PFSK-1 (cell line): ENCODE measurements at regions not wholly inside any gene's neighbourhood (a gene's known extent, or its start where the extent isn't known, plus 50 kb on each side); places are given as distances from the start of the nearest gene placed in this dataset.

ENCODE experiments used
- FOXP2 ChIP-seq: optimal IDR thresholded peaks from 2 replicates; pipeline ENCODE3; 2011; ENCODE audit warnings: borderline replicate concordance, control low read depth, inconsistent platforms; ENCODE audit not compliant: insufficient read depth; ENCODE audit errors: extremely low read length, extremely low read depth
- POLR2AphosphoS5 ChIP-seq: IDR thresholded peaks from 2 replicates; pipeline ENCODE4 v1.6.1; 2012; ENCODE audit warnings: low read depth, mild to moderate bottlenecking, control low read depth, low read length, moderate library complexity
- SIN3A ChIP-seq: IDR thresholded peaks from 2 replicates; pipeline ENCODE4 v1.6.1; 2012; ENCODE audit warnings: mild to moderate bottlenecking, low read length, moderate library complexity, borderline replicate concordance; ENCODE audit not compliant: insufficient read depth
- TAF1 ChIP-seq: IDR thresholded peaks from 2 replicates; pipeline ENCODE4 v1.6.1; 2012; ENCODE audit warnings: low read length, control low read depth, borderline replicate concordance; ENCODE audit not compliant: insufficient read depth
- TF ChIP-seq, protein P1 (sequence below), 2 experiments: IDR thresholded peaks; 2 replicates each; pipeline versions ENCODE4 v1.6.1 to v1.8.0; 2011 to 2012; ENCODE audit warnings: low read depth in 2 of 2, low read length in 2 of 2, control low read depth in 1 of 2, inconsistent platforms in 1 of 2, mild to moderate bottlenecking in 1 of 2, moderate library complexity in 1 of 2; ENCODE audit not compliant: insufficient read depth in 1 of 2

DNA sequence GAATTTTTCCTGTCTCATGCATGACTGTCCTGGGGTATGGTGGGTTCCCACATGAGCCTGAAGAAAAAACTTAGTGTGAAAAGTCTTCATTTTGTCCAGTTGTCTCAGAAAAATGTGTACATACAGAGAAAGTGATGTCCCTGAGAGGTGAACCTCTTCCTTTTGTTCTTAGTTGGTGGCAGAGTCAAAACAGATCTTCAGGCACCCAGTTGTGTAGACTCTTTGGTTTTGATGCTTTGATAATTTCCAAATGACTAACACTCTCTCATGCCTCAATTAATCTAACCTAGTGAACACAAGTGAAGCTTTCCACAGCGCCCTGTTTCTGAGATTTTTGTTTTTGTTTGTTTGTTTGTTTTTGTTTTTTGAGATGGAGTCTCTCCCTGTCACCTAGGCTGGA, 273.5 kb downstream of the PIK3C3 start:
- TF ChIP-seq SIN3A = no peak
- no peak for TF ChIP-seq POLR2AphosphoS5
- no peak for TF ChIP-seq TAF1
- TF ChIP-seq, protein P1, sequence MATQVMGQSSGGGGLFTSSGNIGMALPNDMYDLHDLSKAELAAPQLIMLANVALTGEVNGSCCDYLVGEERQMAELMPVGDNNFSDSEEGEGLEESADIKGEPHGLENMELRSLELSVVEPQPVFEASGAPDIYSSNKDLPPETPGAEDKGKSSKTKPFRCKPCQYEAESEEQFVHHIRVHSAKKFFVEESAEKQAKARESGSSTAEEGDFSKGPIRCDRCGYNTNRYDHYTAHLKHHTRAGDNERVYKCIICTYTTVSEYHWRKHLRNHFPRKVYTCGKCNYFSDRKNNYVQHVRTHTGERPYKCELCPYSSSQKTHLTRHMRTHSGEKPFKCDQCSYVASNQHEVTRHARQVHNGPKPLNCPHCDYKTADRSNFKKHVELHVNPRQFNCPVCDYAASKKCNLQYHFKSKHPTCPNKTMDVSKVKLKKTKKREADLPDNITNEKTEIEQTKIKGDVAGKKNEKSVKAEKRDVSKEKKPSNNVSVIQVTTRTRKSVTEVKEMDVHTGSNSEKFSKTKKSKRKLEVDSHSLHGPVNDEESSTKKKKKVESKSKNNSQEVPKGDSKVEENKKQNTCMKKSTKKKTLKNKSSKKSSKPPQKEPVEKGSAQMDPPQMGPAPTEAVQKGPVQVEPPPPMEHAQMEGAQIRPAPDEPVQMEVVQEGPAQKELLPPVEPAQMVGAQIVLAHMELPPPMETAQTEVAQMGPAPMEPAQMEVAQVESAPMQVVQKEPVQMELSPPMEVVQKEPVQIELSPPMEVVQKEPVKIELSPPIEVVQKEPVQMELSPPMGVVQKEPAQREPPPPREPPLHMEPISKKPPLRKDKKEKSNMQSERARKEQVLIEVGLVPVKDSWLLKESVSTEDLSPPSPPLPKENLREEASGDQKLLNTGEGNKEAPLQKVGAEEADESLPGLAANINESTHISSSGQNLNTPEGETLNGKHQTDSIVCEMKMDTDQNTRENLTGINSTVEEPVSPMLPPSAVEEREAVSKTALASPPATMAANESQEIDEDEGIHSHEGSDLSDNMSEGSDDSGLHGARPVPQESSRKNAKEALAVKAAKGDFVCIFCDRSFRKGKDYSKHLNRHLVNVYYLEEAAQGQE (IDR thresholded peaks at IDR 0.05; ENCODE audit: insufficient read depth in 1 of 2, low read depth in 2 of 2, low read length in 2 of 2) = no peak
- no peak for TF ChIP-seq FOXP2

DNA sequence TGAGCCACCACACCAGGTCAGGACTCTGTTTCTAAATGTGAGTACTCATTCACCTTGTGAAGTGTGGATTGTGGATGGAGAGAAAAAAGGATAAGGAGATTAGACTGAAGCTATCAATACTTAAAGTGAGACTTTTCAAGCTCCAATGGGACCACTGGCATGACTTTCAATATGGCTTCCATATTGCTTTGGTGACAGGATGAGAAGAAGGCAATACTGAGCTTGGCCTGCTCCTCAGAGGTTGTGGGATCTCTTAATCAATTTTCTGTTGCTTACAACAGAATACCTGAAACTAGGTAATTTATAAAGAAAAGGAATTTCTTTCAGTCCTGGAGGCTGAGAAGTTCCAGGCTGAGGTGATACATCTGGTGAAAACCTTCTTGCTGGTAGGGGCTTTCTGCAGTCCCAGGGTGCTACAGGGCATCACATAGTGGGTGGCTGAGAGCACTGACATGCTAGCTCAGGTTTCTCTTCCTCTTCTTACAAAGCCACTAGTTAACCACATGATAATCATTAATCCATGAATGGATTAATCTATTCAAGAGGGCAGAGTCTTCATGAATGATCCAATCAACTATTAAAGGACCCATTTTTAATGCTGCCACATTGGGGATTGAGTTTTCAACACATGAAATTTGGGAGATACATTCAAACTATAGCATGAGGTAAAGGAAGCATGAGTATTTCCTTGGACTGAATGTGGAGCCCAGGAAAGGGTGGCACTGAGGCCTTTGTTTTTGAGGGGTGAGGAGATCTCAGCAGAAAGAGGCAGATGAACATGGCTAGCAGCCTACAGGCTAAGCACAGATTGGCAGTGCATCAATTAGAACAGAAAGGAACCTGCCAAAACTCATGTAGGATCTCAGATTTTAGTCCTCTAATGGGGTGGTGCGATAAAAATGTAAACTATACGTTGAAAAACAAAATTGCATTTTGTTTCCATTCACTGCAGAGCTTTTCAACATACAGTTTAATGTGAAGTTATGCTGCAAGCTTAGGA, 274.5 kb downstream of the PIK3C3 start:
- TF ChIP-seq FOXP2 = no peak
- no peak for TF ChIP-seq POLR2AphosphoS5
- TF ChIP-seq, protein P1 (IDR thresholded peaks at IDR 0.05; ENCODE audit: insufficient read depth in 1 of 2, low read depth in 2 of 2, low read length in 2 of 2) = no peak
- TF ChIP-seq TAF1 = no peak
- no peak for TF ChIP-seq SIN3A

DNA sequence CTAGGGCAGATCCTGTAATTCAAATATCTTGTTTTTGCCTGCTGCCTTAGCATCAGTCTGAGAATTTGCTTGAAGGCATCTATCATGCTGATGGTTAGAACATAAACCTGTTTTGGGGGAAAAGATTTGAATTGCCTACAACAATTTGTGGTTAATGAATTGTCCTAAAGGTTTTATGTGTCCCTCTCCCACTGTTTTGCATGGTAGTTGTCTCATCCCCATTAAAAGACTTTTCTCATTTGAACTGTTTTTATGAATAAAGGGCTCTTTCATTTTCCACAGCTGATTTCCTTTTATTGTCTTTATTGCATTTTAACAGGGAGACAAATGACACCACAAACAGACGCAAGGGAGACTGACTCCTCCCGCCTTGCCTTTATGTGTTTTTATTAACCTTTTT, 275.6 kb downstream of the PIK3C3 start:
- TF ChIP-seq SIN3A (no peak), POLR2AphosphoS5 (no peak), FOXP2 (no peak), TAF1 (no peak)
- TF ChIP-seq, protein P1 (IDR thresholded peaks at IDR 0.05; ENCODE audit: insufficient read depth in 1 of 2, low read depth in 2 of 2, low read length in 2 of 2) = no peak

DNA sequence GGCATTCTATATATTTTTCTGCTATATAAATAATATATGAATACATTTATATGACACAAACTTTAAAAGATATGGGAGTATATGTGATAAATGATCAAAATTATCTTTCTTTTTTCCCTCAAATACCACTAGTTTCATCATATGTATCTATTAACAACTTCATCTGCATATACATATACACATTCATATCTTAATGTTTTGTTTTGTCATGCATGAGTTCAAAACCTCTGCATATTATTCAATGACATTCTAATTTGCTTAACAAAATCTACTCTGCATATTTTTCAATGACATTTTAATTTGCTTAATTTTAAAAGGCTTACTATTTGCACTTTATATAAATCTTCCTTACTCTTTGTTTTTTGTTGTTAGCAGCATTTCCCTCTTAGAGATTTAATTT, 276.2 kb downstream of the PIK3C3 start:
- TF ChIP-seq FOXP2 = no peak
- TF ChIP-seq SIN3A = no peak
- no peak for TF ChIP-seq TAF1
- TF ChIP-seq, protein P1 (IDR thresholded peaks at IDR 0.05; ENCODE audit: insufficient read depth in 1 of 2, low read depth in 2 of 2, low read length in 2 of 2) = no peak
- TF ChIP-seq POLR2AphosphoS5 = no peak
